GM06990 (cell line): ENCODE measurements at regions not wholly inside any gene's neighbourhood (a gene's known extent, or its start where the extent isn't known, plus 50 kb on each side); places are given as distances from the start of the nearest gene placed in this dataset.

ENCODE experiments used
- DNase-seq: peaks from one replicate; pipeline ENCODE4 v3.0.0-alpha.2; 2011; ENCODE audit not compliant: insufficient read length; ENCODE audit errors: extremely low read depth
- H3K27me3 ChIP-seq: replicated peaks from 2 replicates; pipeline ENCODE4 v1.6.0; 2011; ENCODE audit warnings: low read length; ENCODE audit not compliant: control insufficient read depth, insufficient read depth
- H3K36me3 ChIP-seq: 2 replicates; pipeline ENCODE4 v1.5.1; 2011; ENCODE audit warnings: low read length; ENCODE audit not compliant: control insufficient read depth, insufficient read depth
- H3K4me3 ChIP-seq: replicated peaks from 2 replicates; pipeline ENCODE4 v1.5.1; 2011; ENCODE audit warnings: low read depth, mild to moderate bottlenecking, control low read depth, low read length
- TF ChIP-seq, protein P1 (sequence below): IDR thresholded peaks from 2 replicates; pipeline ENCODE4 v1.5.1; 2011; ENCODE audit warnings: low read length, control low read depth, mild to moderate bottlenecking, inconsistent platforms; ENCODE audit not compliant: insufficient read depth, poor library complexity, severe bottlenecking

DNA sequence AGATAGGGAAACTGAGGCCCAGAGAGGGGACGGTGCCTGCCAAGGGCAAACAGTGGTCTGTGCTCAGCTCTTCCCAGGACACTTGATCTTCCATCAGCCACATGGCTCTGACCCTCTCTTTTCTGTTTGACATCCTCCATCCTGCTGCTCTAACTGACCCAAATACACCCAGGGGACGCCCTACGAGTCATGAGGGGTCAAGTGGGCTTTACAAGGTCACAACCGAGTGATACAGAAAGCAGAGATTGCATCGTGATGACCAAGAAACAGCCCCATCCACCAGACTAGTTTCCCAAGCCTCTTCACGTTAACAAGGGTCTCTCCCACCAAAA, 131.2 kb upstream of the UNC5B start:
- no peaks in the 10 kb centered on the region for H3K36me3 ChIP-seq
- DNase-seq, result no peak
- H3K27me3 ChIP-seq, result peaks cover 4% of the 10 kb centered on the region
- no peak overlapping the region for H3K4me3 ChIP-seq
- TF ChIP-seq, protein P1, sequence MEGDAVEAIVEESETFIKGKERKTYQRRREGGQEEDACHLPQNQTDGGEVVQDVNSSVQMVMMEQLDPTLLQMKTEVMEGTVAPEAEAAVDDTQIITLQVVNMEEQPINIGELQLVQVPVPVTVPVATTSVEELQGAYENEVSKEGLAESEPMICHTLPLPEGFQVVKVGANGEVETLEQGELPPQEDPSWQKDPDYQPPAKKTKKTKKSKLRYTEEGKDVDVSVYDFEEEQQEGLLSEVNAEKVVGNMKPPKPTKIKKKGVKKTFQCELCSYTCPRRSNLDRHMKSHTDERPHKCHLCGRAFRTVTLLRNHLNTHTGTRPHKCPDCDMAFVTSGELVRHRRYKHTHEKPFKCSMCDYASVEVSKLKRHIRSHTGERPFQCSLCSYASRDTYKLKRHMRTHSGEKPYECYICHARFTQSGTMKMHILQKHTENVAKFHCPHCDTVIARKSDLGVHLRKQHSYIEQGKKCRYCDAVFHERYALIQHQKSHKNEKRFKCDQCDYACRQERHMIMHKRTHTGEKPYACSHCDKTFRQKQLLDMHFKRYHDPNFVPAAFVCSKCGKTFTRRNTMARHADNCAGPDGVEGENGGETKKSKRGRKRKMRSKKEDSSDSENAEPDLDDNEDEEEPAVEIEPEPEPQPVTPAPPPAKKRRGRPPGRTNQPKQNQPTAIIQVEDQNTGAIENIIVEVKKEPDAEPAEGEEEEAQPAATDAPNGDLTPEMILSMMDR, result no peak

DNA sequence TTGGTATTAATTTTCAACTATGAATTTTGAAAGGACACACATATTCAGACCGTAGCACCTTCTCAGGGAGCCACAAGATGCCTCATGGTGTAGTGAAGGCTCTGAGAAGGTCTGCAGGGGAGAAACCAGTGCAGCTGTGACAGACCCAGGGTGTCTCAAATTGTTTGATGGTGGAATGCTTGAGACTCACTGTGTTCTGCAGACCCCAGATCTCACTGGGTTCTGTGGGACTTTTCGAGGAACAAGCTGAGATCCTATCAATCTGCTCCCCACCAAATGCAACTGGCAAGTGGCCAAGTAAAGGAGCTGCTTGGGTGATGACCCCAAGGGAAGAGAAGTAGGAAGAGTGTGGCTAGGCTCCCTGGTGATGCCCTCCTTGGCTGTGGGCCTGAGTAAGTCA, 130.5 kb upstream of the UNC5B start:
- Histone ChIP-seq H3K36me3 (no peaks in the 10 kb centered on the region), H3K4me3 (no peak overlapping the region), H3K27me3 (peaks cover 4% of the 10 kb centered on the region)
- TF ChIP-seq, protein P1, result no peak
- no peak for DNase-seq

DNA sequence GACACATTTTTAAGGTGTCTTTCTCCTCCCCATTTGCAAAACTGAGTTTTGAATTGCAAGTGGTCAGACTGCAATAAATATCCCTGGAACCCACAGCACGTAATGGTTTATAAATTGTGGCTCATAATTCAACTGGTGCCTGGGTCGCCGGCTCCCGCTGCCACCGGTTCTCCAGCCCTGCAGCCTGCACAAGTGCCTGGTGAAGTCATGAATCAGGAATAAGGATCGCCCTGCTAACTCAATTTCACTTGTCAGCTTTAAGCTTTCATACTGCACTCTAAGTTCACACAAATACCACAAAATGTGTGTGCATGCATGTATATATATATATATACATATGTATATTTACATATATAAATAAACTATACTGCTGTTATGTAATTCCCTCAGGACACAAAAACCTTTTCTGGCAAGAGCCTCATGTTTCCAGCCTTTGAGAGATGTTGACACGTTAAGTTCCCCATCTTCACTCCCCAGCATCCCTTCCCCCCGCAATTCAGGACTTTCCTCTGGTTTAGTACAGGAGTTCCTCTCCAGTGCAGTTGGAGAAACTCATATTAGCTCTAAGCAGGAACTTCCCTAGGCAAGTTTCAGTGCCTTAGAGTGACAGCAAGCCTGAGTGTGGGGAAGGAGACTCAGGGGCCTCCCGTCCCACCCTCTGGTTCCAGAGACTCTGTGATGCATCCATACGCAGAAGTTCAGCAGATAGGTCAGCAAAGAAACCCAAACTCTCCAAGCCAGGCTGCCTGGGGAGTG, 129.2 kb upstream of the UNC5B start:
- Histone ChIP-seq H3K27me3 (peaks cover 4% of the 10 kb centered on the region), H3K4me3 (no peak overlapping the region), H3K36me3 (no peaks in the 10 kb centered on the region)
- no peak for DNase-seq
- TF ChIP-seq, protein P1, result no peak

DNA sequence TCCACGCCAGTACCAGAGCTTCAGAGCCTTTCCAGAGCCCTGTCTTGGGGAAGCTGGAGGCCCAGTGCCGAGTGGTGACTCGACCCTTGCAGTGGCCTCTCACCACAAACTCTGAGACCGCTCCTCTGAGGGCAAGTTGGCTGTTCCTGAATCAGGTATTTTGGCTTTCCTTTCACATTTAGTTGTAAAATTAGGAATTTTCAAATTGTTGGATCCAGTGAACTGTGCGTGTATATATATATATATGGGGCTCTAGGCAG, 128.7 kb upstream of the UNC5B start:
- no peaks in the 10 kb centered on the region for H3K36me3 ChIP-seq
- TF ChIP-seq, protein P1, result no peak

DNA sequence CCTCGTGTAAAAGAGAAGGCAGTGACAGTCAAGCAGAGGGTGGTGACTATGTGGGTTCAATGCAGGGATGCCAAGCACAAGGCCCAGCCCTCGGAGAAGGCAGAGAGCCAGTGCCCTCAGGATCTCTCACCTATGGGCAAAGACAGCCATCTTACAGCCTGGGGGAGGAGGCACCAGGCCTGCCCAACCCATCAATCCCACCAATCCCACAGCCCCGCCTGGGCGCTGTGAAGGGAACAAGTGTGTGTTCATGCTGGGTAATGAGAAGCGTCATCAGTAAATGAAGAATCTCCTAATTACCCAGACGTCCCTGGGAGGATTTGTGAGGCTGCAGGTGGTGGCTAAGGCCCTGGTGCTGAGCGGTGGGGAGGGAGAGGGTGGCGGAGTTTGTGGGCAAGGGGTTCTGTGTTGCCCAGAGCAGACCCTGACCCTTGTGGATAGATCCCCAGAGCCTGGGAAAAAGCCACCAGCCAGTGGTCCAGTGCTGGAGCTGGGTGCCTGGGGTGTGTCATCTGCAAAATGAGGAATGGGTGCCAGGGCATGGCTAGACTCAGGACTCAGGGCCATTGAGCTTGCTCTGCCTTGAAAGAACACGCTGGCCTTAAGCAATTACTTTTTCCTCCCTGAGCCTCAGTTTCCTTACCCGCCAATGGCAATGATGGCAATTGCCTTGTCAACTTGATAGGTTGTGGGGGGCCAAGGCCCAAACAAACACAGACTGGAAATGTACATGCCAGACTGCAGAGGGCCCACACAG, 128.1 kb upstream of the UNC5B start:
- peaks cover 4% of the 10 kb centered on the region for H3K27me3 ChIP-seq
- TF ChIP-seq, protein P1, result no peak
- no peak for DNase-seq
- H3K4me3 ChIP-seq, result no peak overlapping the region
- H3K36me3 ChIP-seq, result no peaks in the 10 kb centered on the region

More for the DNA sequence above, 128.7 kb upstream of the UNC5B start:
- DNase-seq, result no peak
- peaks cover 4% of the 10 kb centered on the region for H3K27me3 ChIP-seq
- no peak overlapping the region for H3K4me3 ChIP-seq

DNA sequence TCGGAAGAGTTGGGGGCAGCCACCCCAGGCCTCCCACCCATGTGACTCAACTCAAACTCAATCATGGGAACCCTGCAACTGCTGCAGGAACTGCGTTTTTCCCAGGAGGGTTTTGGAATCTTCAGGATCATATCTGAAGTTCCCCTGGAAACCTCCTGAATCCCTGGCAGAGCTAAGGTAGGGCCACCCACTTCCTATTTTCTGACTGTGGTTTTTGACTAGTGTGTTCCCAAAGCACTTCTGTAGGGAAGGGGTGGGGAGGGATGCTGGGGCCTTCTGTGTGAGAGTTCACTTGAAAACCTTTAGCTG, 127.6 kb upstream of the UNC5B start:
- TF ChIP-seq, protein P1, result no peak
- H3K36me3 ChIP-seq, result no peaks in the 10 kb centered on the region
- H3K4me3 ChIP-seq, result no peak overlapping the region
- no peak for DNase-seq
- peaks cover 4% of the 10 kb centered on the region for H3K27me3 ChIP-seq
